GM03348 (cell line): ENCODE measurements at regions not wholly inside any gene's neighbourhood (a gene's known extent, or its start where the extent isn't known, plus 50 kb on each side); places are given as distances from the start of the nearest gene placed in this dataset.
"Not testable (repeated sequence)": the region's sequence is repeated elsewhere in the genome, so short reads cannot be mapped to it uniquely, and the experiment has no call there.

ENCODE experiments used
- DNase-seq: peaks from one replicate; pipeline ENCODE4 v3.0.0; 2012; ENCODE audit warnings: low spot score

GRCh38 chr3:189375532-189375931 is 203.8 kb downstream of the TPRG1 start:
- no peak for DNase-seq

DNA sequence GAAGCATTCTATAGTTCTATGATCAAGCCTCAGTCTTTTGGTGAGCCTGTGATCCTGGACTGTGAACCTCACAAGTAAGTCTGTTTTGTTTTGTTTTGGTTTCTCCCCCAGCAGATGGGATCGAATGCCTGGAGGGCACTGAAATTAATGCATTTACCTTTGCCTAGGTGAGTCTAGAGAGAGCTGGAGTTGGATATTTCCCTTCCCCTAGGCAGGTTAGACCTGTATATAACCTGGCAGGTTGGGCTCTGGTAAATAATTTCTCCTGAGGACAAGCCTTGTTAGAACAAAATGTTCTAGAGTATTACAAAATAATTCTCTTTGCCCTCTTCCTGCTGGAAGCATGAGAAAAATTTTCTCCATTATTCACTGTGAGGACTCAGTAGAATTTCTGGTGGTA is 211.9 kb downstream of the TPRG1 start:
- no peak for DNase-seq

DNA sequence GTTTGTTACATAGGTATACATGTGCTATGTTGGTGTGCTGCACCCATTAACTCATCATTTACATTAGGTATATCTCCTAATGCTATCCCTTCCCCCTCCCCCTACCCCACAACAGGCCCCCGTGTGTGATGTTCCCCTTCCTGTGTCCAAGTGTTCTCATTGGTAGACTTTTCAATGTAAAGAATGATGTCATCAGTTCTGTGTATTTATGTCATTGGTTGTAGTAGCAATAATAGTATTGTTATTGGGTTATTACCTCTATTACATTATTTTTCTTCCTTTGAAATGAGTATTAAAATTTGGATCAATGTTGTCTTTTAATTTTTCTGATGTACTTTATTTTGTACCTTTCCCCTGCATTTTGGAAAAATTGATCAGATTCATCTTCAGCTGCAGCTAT is 214.1 kb downstream of the TPRG1 start:
- DNase-seq: not testable (repeated sequence)

- no peak for DNase-seq
These were observed 215.0 kb downstream of the TPRG1 start for GRCh38 chr3:189386739-189387138.

GRCh38 chr3:189389346-189389745 is 217.6 kb downstream of the TPRG1 start:
- no peak for DNase-seq

DNA sequence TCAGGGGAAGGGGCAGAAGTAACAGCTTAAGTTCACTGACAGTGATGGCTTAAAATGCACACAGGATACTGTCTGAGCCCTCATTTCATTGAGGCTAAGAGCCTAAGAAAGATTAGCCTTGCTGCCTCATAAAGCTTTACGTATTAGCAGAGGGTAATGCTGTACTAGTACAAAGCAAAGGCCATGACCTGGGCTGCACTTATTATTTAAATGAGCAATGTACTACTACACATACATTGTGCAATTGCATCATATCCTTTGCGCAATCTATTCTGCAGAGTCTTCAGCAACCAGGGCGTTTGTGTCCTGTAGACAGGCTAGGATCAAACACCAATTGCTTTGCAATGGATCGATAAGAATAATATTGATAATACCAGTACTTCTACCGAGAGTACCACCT is 221.8 kb downstream of the TPRG1 start:
- no peak for DNase-seq

DNA sequence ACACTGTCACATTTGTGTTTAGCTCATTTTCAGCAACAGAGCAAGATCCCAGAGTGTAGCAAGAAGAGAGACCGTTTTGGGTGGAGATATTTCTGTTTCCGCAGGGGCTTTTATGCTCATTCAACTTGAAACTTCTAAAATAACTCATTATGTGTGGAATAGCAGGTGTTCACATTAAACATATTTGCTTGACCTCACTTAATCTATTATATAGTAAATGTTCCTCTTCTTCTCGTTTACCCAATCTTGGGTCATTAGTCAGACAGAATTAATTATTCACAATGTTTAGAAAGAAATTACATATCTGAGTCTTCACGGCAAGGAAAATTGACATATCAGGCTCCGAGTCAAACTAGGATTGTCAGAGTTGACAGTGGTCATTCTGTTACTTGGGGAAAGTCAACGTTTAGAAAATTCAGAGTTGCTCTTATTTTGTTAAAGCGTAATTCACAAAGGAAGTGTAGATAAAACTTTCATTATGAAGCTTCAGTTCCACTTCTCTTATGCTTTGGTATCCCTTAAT is 222.9 kb downstream of the TPRG1 start:
- no peak for DNase-seq

DNA sequence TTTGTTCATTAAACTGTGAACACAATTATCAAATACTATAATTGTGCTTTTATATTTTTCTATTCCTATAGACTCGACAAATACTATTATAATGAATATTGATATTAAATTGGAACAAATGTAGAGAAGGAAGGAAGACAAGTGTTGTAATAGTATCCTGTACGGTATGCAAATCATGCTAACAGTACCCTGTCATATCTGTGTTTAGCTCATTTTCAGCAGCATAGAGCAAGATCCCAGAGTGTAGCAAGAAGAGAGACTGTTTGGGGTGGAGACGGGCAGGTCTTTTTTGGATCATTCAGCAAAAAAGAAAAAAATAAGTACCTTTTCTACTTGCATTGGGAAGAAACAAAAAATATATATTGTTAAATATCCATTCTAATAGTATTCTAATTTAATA is 224.1 kb downstream of the TPRG1 start:
- DNase-seq: no peak

DNA sequence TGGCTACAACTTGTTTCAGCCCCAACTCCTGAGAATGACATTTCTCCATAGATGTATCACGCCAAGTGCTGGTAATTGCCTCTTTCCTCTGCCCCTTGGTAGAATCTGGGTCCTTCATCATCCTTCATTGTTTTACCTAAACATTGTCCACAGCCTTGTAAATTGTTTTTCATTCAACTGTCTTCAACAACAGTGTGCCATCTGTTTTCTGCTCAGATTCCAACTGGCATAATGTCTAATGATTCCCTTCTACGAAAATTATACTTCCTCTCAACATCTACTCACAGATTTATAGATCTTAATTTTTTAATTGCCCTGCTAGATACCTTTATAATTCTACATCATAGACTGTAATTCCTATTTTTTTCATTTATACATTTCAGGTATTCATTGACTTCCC is 226.9 kb downstream of the TPRG1 start:
- DNase-seq: no peak

DNA sequence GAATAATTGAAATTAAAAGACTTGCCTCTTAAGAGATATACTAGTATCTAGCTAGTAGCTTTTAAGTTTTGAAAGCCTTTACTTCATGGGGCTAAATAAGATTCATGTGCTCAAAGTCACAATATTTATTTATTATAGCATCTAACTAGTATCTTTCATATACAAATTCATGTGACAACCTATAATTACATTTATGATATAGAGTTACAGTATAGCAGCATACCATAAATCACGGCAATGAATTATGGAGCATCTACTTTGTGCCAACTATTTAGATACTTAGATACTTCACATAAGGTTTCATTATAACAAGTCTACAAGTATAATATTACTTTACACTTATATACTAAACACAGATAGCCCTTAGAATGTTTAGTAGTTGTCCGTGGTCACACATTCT is 229.4 kb downstream of the TPRG1 start:
- DNase-seq: no peak

GRCh38 chr3:189403194-189403593 is 228.0 kb upstream of the TP63 start:
- DNase-seq: no peak

- DNase-seq: no peak
These were observed 227.2 kb upstream of the TP63 start for GRCh38 chr3:189404024-189404423.

- no peak for DNase-seq
These were observed 226.2 kb upstream of the TP63 start for GRCh38 chr3:189404797-189405484.

DNA sequence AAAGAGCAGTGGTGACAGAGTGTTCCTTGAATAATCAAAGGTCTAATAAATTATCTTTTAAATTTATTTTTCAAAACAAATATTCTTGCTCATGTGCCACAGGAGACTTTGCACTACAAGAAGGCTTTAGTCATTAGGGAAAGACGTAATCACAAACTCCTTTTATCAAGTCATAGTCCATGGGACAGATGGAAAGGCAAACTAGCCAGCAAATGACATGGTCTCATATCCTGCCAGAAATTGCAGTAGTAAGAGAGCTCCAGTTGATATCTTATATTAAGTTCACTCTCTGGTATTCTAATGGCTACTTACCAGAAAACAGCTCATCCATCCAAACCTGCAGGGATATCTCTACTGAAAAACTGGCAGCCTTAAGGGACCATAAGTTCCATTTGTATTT is 225.0 kb upstream of the TP63 start:
- no peak for DNase-seq

DNA sequence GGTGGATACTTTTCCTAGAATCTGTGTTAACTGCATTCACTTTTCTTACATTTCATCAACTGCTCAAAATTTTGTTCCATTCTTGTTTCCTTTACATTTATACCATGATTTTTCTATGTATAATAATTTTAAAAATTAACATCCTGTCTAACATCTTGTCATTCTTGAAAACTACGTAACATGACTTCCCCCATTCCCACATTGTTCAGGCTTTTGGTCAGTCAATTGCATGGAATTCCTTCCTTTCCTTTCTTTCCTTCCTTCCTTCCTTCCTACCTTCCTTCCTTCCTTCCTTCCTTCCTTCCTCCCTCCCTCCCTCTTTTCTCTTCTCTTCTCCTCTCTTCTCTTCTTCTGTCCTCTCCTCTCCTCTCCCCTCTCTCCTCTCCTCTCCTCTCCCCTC is 220.7 kb upstream of the TP63 start:
- DNase-seq: no peak

DNA sequence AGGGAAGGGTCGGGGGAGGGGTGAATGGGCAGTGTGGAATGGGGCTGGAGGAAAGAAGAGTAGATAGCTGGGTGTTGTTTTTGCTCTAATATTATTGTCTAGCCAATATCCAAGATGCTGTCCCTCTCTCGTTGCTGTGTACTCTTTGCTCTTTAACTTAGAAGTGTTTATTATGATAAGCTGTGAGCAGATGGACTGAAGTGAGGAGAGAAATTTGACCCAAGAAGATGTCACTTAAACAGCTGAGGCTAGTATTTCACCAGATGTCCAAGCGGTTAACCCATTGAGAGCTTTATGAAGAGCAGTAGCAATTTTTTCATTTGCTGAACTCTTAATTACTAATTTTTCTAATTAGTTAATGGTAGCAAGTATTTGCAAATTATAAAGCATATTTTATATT is 212.2 kb upstream of the TP63 start:
- DNase-seq: no peak

- DNase-seq: no peak
These were observed 211.5 kb upstream of the TP63 start for GRCh38 chr3:189419683-189420082.

DNA sequence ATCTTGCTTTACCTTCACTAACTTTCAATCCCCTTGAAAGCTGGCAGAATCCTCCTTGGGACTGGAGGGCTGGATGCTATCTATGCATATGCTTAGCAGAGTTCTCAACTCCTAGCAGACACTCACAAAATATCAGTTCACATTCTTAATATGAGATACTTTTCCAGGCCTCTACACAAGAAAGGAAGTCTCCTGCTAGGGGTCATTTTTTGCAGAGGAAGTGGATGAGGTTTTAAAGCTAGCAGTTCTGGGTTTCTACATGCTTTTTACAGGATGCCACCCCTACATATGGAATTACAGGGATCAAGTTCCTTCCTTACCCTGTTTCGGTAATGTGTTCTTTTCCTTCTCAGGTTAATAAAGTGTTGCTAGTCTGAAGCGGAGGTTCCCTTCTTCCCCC is 206.3 kb upstream of the TP63 start:
- DNase-seq: no peak

GRCh38 chr3:189429019-189429418 is 202.2 kb upstream of the TP63 start:
- no peak for DNase-seq

GRCh38 chr3:189430166-189430565 is 201.0 kb upstream of the TP63 start:
- DNase-seq: no peak

DNA sequence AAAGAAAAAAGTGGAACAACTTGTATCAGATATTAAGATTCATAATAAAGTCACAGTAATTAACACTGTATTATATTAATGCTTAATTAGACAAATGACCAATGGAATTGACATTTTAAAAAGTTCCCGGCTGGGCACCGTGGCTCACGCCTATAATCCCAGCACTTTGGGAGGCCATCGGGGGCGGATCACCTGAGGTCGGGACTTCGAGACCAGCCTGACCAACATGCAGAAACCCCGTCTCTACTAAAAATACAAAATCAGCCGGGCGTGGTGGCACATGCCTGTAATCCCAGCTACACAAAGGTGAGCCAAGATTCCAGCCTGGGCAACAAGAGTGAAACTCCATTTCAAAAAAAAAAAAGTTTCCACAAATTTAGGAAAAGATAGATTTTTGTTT is 188.9 kb upstream of the TP63 start:
- not testable (repeated sequence) for DNase-seq

- DNase-seq: no peak
These were observed 184.1 kb upstream of the TP63 start for GRCh38 chr3:189446959-189447560.

- no peak for DNase-seq
These were observed 182.1 kb upstream of the TP63 start for GRCh38 chr3:189449084-189449483.

GRCh38 chr3:189455009-189455408 is 176.2 kb upstream of the TP63 start:
- no peak for DNase-seq
